ENCODE measurements at regions not wholly inside any gene's neighbourhood (a gene's known extent, or its start where the extent isn't known, plus 50 kb on each side); places are given as distances from the start of the nearest gene placed in this dataset.

DNA sequence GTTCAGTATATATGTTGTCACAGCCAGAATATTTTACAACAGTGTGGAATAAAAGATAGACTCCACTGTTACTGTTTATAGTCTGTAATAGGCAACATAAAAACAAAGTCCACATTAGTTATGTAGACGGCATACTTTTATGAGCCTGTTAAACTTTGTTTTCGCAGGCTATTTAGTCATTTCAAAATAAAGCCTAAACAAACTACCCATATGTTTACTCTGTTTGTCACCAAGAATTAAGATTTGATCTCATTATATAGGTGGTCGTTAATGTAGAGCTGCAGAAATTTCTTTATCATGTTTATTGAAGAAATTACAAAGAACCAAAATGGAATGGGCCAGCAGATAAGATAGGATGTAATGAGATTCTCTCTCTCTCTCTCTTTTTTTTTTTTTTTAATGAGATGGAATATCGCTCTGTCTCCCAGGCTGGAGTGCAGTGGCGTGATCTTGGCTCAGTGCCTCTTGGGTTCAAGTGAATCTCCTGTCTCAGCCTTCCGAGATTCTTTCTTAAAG, 943.8 kb upstream of the SOX9 start:
- peak in 1 of 3 donors; percentile 57 for DNase-seq
- Histone ChIP-seq H3K4me3 (peak overlapping the region in 1 of 4 donors; percentile 9), H3K36me3 (no peaks in the 10 kb centered on the region), H3K27ac (no peak overlapping the region), H3K27me3 (no peaks in the 10 kb centered on the region), H3K4me1 (peaks cover 0 to 6% (median 0%) of the 10 kb centered on the region in 4 donors), H3K9me3 (no peaks in the 10 kb centered on the region)
- TF ChIP-seq, protein P1, sequence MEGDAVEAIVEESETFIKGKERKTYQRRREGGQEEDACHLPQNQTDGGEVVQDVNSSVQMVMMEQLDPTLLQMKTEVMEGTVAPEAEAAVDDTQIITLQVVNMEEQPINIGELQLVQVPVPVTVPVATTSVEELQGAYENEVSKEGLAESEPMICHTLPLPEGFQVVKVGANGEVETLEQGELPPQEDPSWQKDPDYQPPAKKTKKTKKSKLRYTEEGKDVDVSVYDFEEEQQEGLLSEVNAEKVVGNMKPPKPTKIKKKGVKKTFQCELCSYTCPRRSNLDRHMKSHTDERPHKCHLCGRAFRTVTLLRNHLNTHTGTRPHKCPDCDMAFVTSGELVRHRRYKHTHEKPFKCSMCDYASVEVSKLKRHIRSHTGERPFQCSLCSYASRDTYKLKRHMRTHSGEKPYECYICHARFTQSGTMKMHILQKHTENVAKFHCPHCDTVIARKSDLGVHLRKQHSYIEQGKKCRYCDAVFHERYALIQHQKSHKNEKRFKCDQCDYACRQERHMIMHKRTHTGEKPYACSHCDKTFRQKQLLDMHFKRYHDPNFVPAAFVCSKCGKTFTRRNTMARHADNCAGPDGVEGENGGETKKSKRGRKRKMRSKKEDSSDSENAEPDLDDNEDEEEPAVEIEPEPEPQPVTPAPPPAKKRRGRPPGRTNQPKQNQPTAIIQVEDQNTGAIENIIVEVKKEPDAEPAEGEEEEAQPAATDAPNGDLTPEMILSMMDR (IDR thresholded peaks at IDR 0.05): no peak
- no peak for TF ChIP-seq POLR2A (IDR thresholded peaks at IDR 0.05)

DNA sequence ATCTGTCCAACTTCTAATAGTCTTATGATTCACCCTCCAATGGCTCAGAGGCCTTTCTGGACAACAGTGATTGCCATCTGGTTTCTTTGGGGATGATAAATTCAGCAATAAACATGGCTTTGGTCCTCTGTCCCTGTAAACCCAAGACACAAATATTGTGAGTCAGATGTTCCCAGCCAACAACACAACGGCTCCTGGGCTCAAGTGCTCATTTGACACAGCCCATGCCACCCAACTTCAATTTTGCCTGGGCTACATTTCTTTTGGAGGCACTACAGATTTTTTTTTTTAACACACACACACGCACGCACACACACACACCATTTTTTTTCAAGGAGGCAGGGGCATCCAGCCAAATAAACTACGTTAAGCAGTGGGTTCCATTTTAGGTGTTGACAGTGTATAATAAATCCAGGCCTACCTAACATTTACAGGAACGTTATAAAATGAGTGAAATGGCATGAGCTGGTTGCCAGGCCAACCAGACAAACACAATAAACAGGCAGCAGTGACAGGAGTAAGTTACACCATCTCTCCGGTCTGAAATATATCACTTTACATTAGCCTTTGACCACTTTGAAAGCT, 939.9 kb upstream of the SOX9 start:
- H3K27ac ChIP-seq: no peak overlapping the region
- no peaks in the 10 kb centered on the region for H3K36me3 ChIP-seq
- TF ChIP-seq, protein P1 (IDR thresholded peaks at IDR 0.05): no peak
- no peak for TF ChIP-seq POLR2A (IDR thresholded peaks at IDR 0.05)
- no peak overlapping the region for H3K4me3 ChIP-seq
- peak in 2 of 3 donors; percentile 50 to 52 for DNase-seq
- H3K4me1 ChIP-seq: peaks cover 0 to 6% (median 0%) of the 10 kb centered on the region in 4 donors
- no peaks in the 10 kb centered on the region for H3K9me3 ChIP-seq
- H3K27me3 ChIP-seq: no peaks in the 10 kb centered on the region

DNA sequence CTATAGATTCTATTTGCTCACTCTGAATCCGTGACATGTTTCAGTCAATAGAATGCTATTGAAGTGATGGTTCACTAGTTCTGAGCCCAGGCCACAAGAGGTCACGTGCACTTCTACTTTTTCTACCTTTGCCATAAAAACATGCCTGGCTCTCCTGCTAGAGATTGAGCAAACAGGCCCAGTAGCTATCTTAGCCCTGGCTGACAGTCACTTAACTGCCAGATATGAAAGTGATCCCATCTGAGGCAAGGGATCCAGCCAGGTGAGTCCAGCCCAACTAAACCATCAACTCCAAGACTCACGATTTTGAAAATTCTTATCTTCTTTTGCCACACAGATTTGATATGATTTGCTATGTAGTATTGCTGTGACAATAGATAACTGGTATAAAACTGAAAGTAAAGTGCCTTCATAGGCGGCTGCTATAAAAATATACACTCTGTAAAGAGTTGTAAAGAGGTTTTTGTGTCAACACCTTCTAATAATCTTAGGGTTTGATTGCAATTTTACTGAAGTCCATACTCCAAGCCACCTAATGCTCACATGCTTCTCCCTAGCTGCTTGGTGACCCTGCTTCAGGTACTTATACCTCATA, 937.7 kb upstream of the SOX9 start:
- Histone ChIP-seq H3K9me3 (no peaks in the 10 kb centered on the region), H3K4me1 (peaks cover 0 to 6% (median 0%) of the 10 kb centered on the region in 4 donors), H3K36me3 (no peaks in the 10 kb centered on the region), H3K4me3 (no peak overlapping the region), H3K27me3 (no peaks in the 10 kb centered on the region), H3K27ac (peak overlapping the region in 1 of 4 donors; percentile 1)
- TF ChIP-seq, protein P1 (IDR thresholded peaks at IDR 0.05): no peak
- no peak for TF ChIP-seq POLR2A (IDR thresholded peaks at IDR 0.05)
- DNase-seq: no peak

DNA sequence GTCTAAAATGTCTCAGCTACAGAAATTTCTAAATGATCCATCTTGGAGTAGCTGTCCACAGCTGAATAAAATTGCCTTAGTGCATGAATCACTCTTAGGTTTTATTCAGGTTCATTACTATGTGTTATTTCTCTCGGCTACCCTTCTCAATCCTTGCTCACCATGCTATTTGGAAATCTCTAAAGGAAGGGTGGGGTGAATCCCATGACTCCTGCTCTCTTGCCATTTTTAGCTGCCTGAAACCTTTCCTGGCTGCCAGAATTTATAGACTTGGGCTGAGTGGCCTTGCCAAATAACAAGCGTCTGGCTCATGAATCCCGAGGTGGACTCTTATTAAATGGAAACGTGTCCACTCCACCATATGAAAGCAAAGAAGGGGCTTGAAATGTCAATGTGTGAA, 936.1 kb upstream of the SOX9 start:
- Histone ChIP-seq H3K9me3 (no peaks in the 10 kb centered on the region), H3K4me3 (no peak overlapping the region), H3K27ac (no peak overlapping the region), H3K27me3 (no peaks in the 10 kb centered on the region), H3K4me1 (peaks cover 0 to 6% (median 0%) of the 10 kb centered on the region in 4 donors), H3K36me3 (no peaks in the 10 kb centered on the region)
- DNase-seq: no peak
- TF ChIP-seq, protein P1 (IDR thresholded peaks at IDR 0.05): no peak
- no peak for TF ChIP-seq POLR2A (IDR thresholded peaks at IDR 0.05)

DNA sequence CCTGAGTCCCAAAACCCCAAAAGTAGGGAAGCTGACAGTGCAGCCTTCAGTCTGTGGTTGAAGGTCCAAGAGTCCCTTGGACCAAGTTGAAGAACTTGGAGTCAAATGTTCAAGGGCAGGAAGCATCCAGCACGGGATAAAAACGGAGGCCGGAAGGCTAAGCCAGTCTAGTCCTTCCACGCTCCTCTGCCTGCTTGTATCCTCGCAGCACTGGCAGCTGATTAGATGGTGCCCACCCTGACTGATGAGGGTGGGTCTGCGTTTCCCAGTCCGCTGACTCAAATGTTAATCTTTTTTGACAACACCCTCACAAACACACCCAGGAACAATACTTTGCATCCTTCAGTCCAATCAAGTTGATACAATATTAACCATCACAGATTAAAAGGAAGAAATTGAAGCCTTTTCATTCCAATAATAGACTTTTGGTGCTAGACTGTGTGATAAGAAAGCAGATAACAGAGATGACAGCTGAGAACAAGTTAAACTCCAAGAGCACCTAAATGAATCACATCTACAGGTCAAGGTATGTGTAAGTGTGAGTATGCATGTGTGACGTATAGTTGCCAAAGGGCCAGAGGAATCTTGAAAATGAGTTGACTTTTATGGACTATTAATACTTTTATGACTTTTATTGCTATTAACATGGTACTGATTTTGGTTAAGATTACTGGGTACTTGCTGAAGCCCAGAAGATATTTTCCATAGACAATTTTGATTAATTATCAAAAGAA, 933.5 kb upstream of the SOX9 start:
- Histone ChIP-seq H3K27ac (no peak overlapping the region), H3K9me3 (no peaks in the 10 kb centered on the region), H3K4me1 (no peaks in the 10 kb centered on the region), H3K27me3 (no peaks in the 10 kb centered on the region), H3K36me3 (no peaks in the 10 kb centered on the region), H3K4me3 (no peak overlapping the region)
- TF ChIP-seq POLR2A (IDR thresholded peaks at IDR 0.05): no peak
- TF ChIP-seq, protein P1 (IDR thresholded peaks at IDR 0.05): no peak
- DNase-seq: no peak

Measured in Peyer's patch (tissue), 4 donors.